Islet of Langerhans (tissue), 1 donor: ENCODE measurements at regions not wholly inside any gene's neighbourhood (a gene's known extent, or its start where the extent isn't known, plus 50 kb on each side); places are given as distances from the start of the nearest gene placed in this dataset.
"Not testable (repeated sequence)": the region's sequence is repeated elsewhere in the genome, so short reads cannot be mapped to it uniquely, and the experiment has no call there.

Experiments
- FAIRE-seq: peaks from one replicate; lab custom pipeline; 2011; peaks lifted over from hg19 to GRCh38; lab: Jason Lieb, UNC

GRCh38 chr6:3900744-3901336, 51.7 kb downstream of the FAM50B start:
- FAIRE-seq, result no peak

- no peak for FAIRE-seq
Observed at GRCh38 chr6:3902871-3903648, 53.9 kb downstream of the FAM50B start.

GRCh38 chr6:3904518-3904917, 55.3 kb downstream of the FAM50B start:
- no peak for FAIRE-seq

GRCh38 chr6:3905945-3906845, 57.0 kb downstream of the FAM50B start:
- no peak for FAIRE-seq

GRCh38 chr6:3906846-3907151, 57.6 kb downstream of the FAM50B start:
- no peak for FAIRE-seq

- no peak for FAIRE-seq
Observed at GRCh38 chr6:3908223-3908622, 59.0 kb downstream of the FAM50B start.

- no peak for FAIRE-seq
Observed at GRCh38 chr6:3908961-3909360, 59.8 kb downstream of the FAM50B start.

- no peak for FAIRE-seq
Observed at GRCh38 chr6:3910106-3910663, 61.0 kb downstream of the FAM50B start.

GRCh38 chr6:3911130-3911529, 62.0 kb downstream of the FAM50B start:
- no peak for FAIRE-seq

- FAIRE-seq, result no peak
Observed at GRCh38 chr6:3911614-3912336, 62.6 kb downstream of the FAM50B start.

GRCh38 chr6:3912361-3913076, 63.3 kb downstream of the FAM50B start:
- no peak for FAIRE-seq

- no peak for FAIRE-seq
Observed at GRCh38 chr6:3913077-3913957, 64.1 kb downstream of the FAM50B start.

- no peak for FAIRE-seq
Observed at GRCh38 chr6:3913958-3914337, 64.8 kb downstream of the FAM50B start.

GRCh38 chr6:3915076-3915791, 66.1 kb downstream of the FAM50B start:
- FAIRE-seq, result no peak

- FAIRE-seq, result no peak
Observed at GRCh38 chr6:3916211-3916610, 67.0 kb downstream of the FAM50B start.

- not testable (repeated sequence) for FAIRE-seq
Observed at GRCh38 chr6:3916749-3917148, 67.6 kb downstream of the FAM50B start.

GRCh38 chr6:3918469-3918868, 69.3 kb downstream of the FAM50B start:
- FAIRE-seq, result no peak

- FAIRE-seq, result no peak
Observed at GRCh38 chr6:3919130-3919628, 70.0 kb downstream of the FAM50B start.

GRCh38 chr6:3919849-3920248, 70.7 kb downstream of the FAM50B start:
- FAIRE-seq, result no peak

- FAIRE-seq, result no peak
Observed at GRCh38 chr6:3920321-3920720, 71.1 kb downstream of the FAM50B start.
